ENCODE measurements at regions not wholly inside any gene's neighbourhood (a gene's known extent, or its start where the extent isn't known, plus 50 kb on each side); places are given as distances from the start of the nearest gene placed in this dataset.

DNA sequence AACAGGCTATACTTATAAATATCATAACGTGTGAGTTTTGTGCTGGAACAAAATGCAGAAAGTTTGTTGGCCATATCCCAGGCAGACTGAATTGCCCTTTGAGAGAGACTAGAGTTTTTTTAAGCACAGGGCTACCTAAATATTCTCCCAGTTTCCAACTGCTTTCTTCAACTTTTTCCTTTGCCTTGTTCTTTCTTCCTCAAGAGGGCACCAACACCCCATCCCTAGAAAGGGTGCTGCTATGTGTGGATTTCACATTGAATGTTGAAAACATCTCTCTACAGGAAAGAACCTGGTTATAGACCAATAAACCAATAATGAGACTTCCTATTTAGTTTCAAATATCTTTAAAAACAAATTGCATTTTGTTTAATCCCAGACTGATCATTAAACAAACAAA is 87.9 kb downstream of the ICOS start:
- Histone ChIP-seq H3K56ac (ENCODE audit: insufficient read length, low read depth, low read length) (no peak overlapping the region), H3T11ph (ENCODE audit: low read length) (no peak overlapping the region), H2BK20ac (ENCODE audit: low read depth, low read length, poor library complexity, severe bottlenecking) (no peak overlapping the region), H2AFZ (ENCODE audit: low read length) (no peak overlapping the region), H3K9ac (ENCODE audit: extremely low read depth, insufficient read length, low read length) (no peak overlapping the region), H3K4me1 (ENCODE audit: insufficient read depth, low read length) (no peaks in the 10 kb centered on the region), H3K4me2 (ENCODE audit: insufficient read depth, insufficient read length, low read length) (no peak overlapping the region), H3K9me3 (ENCODE audit: control insufficient read depth, low read depth, low read length) (no peaks in the 10 kb centered on the region), H4K5ac (ENCODE audit: insufficient read length, low read depth, low read length) (no peak overlapping the region), H3K23ac (ENCODE audit: insufficient read length, low read depth, low read length) (no peak overlapping the region), H3K14ac (ENCODE audit: insufficient read depth, low read length) (no peak overlapping the region), H2AK5ac (ENCODE audit: insufficient read length, low read length) (no peak overlapping the region), H3K79me1 (ENCODE audit: insufficient read depth, low read depth, low read length, poor library complexity, severe bottlenecking) (no peaks in the 10 kb centered on the region), H2BK120ac (ENCODE audit: low read depth, low read length, poor library complexity, severe bottlenecking) (no peak overlapping the region), H2BK15ac (ENCODE audit: low read depth, low read length) (no peak overlapping the region), H2BK12ac (ENCODE audit: insufficient read length, low read depth, low read length) (no peak overlapping the region), H2BK5ac (ENCODE audit: insufficient read length, low read length) (no peak overlapping the region), H3K27ac (ENCODE audit: insufficient read length, low read depth, low read length) (no peak overlapping the region), H4K8ac (replicated peaks; ENCODE audit: insufficient read length, low read depth, low read length) (no peak overlapping the region), H3K18ac (ENCODE audit: insufficient read length, low read depth, low read length) (no peak overlapping the region), H4K91ac (ENCODE audit: insufficient read length, low read depth, low read length) (no peak overlapping the region), H3K23me2 (ENCODE audit: insufficient read length, low read depth, low read length, poor library complexity, severe bottlenecking) (no peaks in the 10 kb centered on the region), H4K20me1 (ENCODE audit: control insufficient read depth, insufficient read depth, insufficient read length) (no peaks in the 10 kb centered on the region), H3K27me3 (ENCODE audit: insufficient read depth, low read length) (no peaks in the 10 kb centered on the region), H3K79me2 (ENCODE audit: insufficient read depth, low read length) (no peaks in the 10 kb centered on the region), H3K4ac (ENCODE audit: low read depth, low read length) (no peak overlapping the region)
- TF ChIP-seq, protein P1, sequence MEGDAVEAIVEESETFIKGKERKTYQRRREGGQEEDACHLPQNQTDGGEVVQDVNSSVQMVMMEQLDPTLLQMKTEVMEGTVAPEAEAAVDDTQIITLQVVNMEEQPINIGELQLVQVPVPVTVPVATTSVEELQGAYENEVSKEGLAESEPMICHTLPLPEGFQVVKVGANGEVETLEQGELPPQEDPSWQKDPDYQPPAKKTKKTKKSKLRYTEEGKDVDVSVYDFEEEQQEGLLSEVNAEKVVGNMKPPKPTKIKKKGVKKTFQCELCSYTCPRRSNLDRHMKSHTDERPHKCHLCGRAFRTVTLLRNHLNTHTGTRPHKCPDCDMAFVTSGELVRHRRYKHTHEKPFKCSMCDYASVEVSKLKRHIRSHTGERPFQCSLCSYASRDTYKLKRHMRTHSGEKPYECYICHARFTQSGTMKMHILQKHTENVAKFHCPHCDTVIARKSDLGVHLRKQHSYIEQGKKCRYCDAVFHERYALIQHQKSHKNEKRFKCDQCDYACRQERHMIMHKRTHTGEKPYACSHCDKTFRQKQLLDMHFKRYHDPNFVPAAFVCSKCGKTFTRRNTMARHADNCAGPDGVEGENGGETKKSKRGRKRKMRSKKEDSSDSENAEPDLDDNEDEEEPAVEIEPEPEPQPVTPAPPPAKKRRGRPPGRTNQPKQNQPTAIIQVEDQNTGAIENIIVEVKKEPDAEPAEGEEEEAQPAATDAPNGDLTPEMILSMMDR (conservative IDR thresholded peaks at IDR 0.05) = peak; percentile 79
- Mint-ChIP-seq H3K9me3 (no peaks in the 10 kb centered on the region), H3K27ac (no peak overlapping the region), H3K36me3 (ENCODE audit: insufficient read depth in 1 of 3, low read depth in 3 of 3) (no peaks in the 10 kb centered on the region), H3K4me3 (no peak overlapping the region; a peak in 1 of 5 replicates), H3K4me1 (no peaks in the 10 kb centered on the region), H3K27me3 (ENCODE audit: low read depth) (peaks cover 4% of the 10 kb centered on the region; the same call in 1 of the 2 replicates)
- no peak for DNase-seq
- no CpG with 5 or more reads among the region's 1 CpG for WGBS (ENCODE audit: extremely low coverage, insufficient read length, low lambda C conversion rate)

All from H9 (cell line).